Lower leg skin (tissue), 4 donors: ENCODE measurements at regions not wholly inside any gene's neighbourhood (a gene's known extent, or its start where the extent isn't known, plus 50 kb on each side); places are given as distances from the start of the nearest gene placed in this dataset.

Source experiments
- DNase-seq, 2 donors: peaks; one replicate each; pipeline ENCODE4 v3.0.0-alpha.2; 2019; ENCODE audit warnings: low spot score in 2 of 2
- H3K4me3 ChIP-seq: fragments of 200-600 bp; sonication (generic); 2 replicates; pipeline ENCODE4 v1.5.1; 2017; ENCODE audit warnings: mild to moderate bottlenecking, low read depth; ENCODE audit not compliant: poor library complexity, severe bottlenecking
- CTCF ChIP-seq, 3 donors: fragments of 450-650 bp; IDR thresholded peaks; one replicate each; pipeline ENCODE4 v1.5.1; 2016; ENCODE audit warnings: antibody characterized with exemption in 3 of 3, mild to moderate bottlenecking in 3 of 3, moderate library complexity in 2 of 3
- POLR2A ChIP-seq, 2 donors: fragments of 450-650 bp; IDR thresholded peaks; one replicate each; pipeline ENCODE4 v1.6.1; 2016 to 2017; ENCODE audit warnings: antibody characterized with exemption in 2 of 2, mild to moderate bottlenecking in 1 of 2, moderate library complexity in 1 of 2
- WGBS, 2 donors: methylation state at CpG; one replicate each; pipeline ENCODE4 v1.1.5; 2018; 5-methylcytosine and 5-hydroxymethylcytosine counted together
- intact Hi-C: fragments of 100-400 bp; cut with DNase I; formaldehyde crosslinking; loops from one replicate; pipeline ENCODE4 v1.15.0; 2023; ENCODE audit warnings: low total_unique reads

DNA sequence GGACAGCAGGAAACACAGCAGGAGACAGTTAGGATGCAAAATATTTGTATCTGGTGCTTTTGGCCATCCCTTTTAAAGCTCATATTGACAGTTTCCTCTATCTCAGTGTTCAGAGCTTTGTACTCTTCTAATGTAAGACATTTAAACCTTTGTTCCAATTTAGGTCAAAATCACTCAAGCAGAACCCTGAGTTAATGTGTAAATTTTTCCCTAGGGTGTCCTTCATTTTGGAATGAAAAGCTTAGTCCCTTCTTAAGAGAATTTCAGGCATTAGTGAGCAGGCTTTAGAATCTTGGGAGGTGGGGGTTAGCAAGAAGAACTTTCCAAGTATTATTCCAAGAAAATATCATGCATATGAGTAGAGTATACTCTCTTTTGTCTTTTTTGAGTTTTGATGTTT is 188.7 kb downstream of the GBA3 start:
- TF ChIP-seq POLR2A (IDR thresholded peaks at IDR 0.05) (no peak), CTCF (IDR thresholded peaks at IDR 0.05) (no peak)
- intact Hi-C loops: no loop called here
- DNase-seq: no peak
- no peak overlapping the region for H3K4me3 ChIP-seq

GRCh38 chr4:22877486-22878052 is 184.8 kb downstream of the GBA3 start:
- no peak for DNase-seq
- WGBS, 2 donors: 81 to 82% methylated on average over 16 of the region's 16 CpGs
- intact Hi-C loops: no loop called here
- TF ChIP-seq CTCF (IDR thresholded peaks at IDR 0.05): no peak
- no peak for TF ChIP-seq POLR2A (IDR thresholded peaks at IDR 0.05)
- H3K4me3 ChIP-seq: no peak overlapping the region

- intact Hi-C loops: no loop called here
These were observed 183.5 kb downstream of the GBA3 start for GRCh38 chr4:22876270-22876669.

DNA sequence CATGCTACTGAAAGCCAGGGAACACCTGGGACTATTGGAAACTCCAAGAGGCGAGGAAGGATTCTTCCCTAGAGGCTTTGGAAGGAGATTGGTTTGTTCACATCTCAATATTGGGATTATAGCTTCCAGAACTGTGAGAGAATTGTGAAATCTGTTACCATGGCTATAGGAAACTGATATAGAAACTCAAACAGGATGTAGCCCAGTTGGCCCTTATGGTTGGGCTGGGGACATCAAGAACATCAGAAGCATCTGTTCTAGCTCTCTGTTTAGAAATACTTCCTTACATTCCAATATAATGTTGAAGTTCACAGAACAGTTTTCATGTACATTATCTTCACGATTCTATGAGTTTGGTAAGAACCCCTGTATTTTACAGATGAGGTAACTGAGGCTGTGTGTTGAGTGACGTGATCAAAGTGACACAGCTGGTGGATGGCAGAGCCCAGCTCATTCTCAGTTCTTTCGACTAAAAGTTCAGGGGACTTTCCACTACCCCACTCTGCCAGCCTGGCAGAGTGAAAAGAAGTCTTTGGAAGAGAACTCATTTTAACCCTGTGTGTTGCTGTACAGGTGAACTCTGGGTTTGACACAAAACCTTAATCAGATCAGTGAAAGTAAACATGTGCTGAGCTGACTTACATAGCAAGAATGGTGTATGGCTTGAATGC is 183.0 kb downstream of the GBA3 start:
- WGBS, 2 donors: 77% methylated on average over 4 of the region's 4 CpGs
- TF ChIP-seq POLR2A (IDR thresholded peaks at IDR 0.05) (no peak), CTCF (IDR thresholded peaks at IDR 0.05) (no peak)
- H3K4me3 ChIP-seq: no peak overlapping the region
- no peak for DNase-seq
- intact Hi-C loops: no loop called here

More at GRCh38 chr4:22876270-22876669, 183.5 kb downstream of the GBA3 start:
- no peak overlapping the region for H3K4me3 ChIP-seq
- TF ChIP-seq CTCF (IDR thresholded peaks at IDR 0.05) (no peak), POLR2A (IDR thresholded peaks at IDR 0.05) (no peak)
- DNase-seq: no peak
- 80 to 90% methylated on average over 2 of the region's 2 CpGs for WGBS, 2 donors

GRCh38 chr4:22874334-22874912 is 181.7 kb downstream of the GBA3 start:
- TF ChIP-seq POLR2A (IDR thresholded peaks at IDR 0.05): no peak
- TF ChIP-seq CTCF (IDR thresholded peaks at IDR 0.05): no peak
- DNase-seq: no peak
- intact Hi-C loops: no loop called here
- no peak overlapping the region for H3K4me3 ChIP-seq
- 38 to 42% methylated on average over 4 of the region's 4 CpGs for WGBS, 2 donors
